ENCODE measurements at regions not wholly inside any gene's neighbourhood (a gene's known extent, or its start where the extent isn't known, plus 50 kb on each side); places are given as distances from the start of the nearest gene placed in this dataset.

DNA sequence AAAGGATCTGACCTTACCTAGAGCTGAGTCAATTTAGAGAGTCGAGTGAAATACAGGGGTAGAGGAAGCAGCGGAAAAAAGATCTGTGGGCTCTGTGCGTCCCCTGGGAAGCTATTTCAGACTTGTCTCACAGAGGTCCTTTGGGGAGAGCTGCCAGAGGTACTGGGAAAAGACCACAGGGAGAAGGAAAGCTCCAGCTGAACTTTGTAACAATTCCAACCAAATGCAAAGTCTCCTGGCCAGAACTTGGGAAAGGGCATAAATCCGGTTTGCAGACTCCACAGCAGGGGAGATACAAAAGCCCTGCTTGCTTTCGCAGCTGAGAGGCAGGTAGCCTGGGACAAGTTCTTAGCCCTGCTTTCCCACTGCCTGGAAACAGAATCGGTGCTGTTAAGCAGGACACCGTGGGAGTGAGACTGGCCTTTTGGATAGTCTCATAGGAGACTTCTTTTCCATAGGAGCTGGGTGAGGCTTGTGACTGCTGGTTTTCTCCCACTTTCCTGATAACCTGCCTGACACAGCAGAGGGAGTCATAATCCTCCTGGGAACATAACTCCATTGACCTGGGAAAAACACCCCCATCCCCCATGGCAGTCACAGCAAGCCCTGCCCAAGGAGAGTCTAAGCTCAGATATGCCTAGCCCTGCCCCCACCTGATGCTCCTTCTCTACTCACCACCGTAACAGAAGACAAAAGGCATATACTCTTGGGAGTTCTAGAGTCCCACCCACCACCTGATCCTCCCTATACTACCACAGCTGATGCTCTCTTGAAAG is 926.2 kb downstream of the KCNMA1 start:
- TF ChIP-seq, protein P1, sequence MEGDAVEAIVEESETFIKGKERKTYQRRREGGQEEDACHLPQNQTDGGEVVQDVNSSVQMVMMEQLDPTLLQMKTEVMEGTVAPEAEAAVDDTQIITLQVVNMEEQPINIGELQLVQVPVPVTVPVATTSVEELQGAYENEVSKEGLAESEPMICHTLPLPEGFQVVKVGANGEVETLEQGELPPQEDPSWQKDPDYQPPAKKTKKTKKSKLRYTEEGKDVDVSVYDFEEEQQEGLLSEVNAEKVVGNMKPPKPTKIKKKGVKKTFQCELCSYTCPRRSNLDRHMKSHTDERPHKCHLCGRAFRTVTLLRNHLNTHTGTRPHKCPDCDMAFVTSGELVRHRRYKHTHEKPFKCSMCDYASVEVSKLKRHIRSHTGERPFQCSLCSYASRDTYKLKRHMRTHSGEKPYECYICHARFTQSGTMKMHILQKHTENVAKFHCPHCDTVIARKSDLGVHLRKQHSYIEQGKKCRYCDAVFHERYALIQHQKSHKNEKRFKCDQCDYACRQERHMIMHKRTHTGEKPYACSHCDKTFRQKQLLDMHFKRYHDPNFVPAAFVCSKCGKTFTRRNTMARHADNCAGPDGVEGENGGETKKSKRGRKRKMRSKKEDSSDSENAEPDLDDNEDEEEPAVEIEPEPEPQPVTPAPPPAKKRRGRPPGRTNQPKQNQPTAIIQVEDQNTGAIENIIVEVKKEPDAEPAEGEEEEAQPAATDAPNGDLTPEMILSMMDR (IDR thresholded peaks at IDR 0.05) = no peak
- no peak for TF ChIP-seq EZH2phosphoT487 (IDR thresholded peaks at IDR 0.05)
